ENCODE measurements at regions not wholly inside any gene's neighbourhood (a gene's known extent, or its start where the extent isn't known, plus 50 kb on each side); places are given as distances from the start of the nearest gene placed in this dataset.

- TF ChIP-seq CTCF (IDR thresholded peaks at IDR 0.05) (no peak), ELF4 (CRISPR knock-in tag; IDR thresholded peaks at IDR 0.05; ENCODE audit: low read depth) (no peak), USF2 (CRISPR knock-in tag; IDR thresholded peaks at IDR 0.05) (no peak), KAT7 (CRISPR knock-in tag; IDR thresholded peaks at IDR 0.05; ENCODE audit: borderline replicate concordance) (no peak), FOXJ3 (CRISPR knock-in tag; IDR thresholded peaks at IDR 0.05; ENCODE audit: borderline replicate concordance) (no peak), PREB (CRISPR knock-in tag; IDR thresholded peaks at IDR 0.05; ENCODE audit: borderline replicate concordance) (no peak), SP1 (CRISPR knock-in tag; conservative IDR thresholded peaks at IDR 0.05) (no peak), ZNF232 (CRISPR knock-in tag; IDR thresholded peaks at IDR 0.05) (no peak), IRF2 (CRISPR knock-in tag; IDR thresholded peaks at IDR 0.05; ENCODE audit: borderline replicate concordance, low read depth) (no peak), ZNF423 (CRISPR knock-in tag; IDR thresholded peaks at IDR 0.05) (no peak), ATF2 (CRISPR knock-in tag; IDR thresholded peaks at IDR 0.05; ENCODE audit: borderline replicate concordance, low read depth) (no peak)
Measured at GRCh38 chr13:109275852-109276251, 510.5 kb downstream of the IRS2 start.
